HepG2 (cell line): ENCODE measurements at regions not wholly inside any gene's neighbourhood (a gene's known extent, or its start where the extent isn't known, plus 50 kb on each side); places are given as distances from the start of the nearest gene placed in this dataset.

ENCODE experiments used
- ATAC-seq: fragments of 200-7000 bp; cut with Tn5 transposase; 3 replicates; pipeline ENCODE4 v1.9.1; 2020; ENCODE audit warnings: mild to moderate bottlenecking, moderate library complexity
- BruUV-seq: library from RNA; stranded (reverse); fragments of 400-500 nt; replicated peaks from 2 replicates; lab custom pipeline; 2021; lab: Mats Ljungman, UMichigan
- CTCF ChIA-PET: fragments of 300-600 bp; formaldehyde crosslinking; extraction: SDS; loops from one replicate; lab custom pipeline; 2021; ENCODE audit warnings: low total read pairs, inconsistent platforms, low intra/inter-chr PET ratio; lab: Yijun Ruan, JAX
- POLR2A ChIA-PET: fragments of 350-600 bp; sonication (Branson Sonifier 250); formaldehyde crosslinking; loops from one replicate; lab custom pipeline; 2020; ENCODE audit warnings: antibody characterized with exemption, inconsistent platforms; lab: Yijun Ruan, JAX
- DNase-seq: peaks from one replicate; pipeline ENCODE4 v3.0.0-alpha.2; 2015; ENCODE audit warnings: low spot score
- FAIRE-seq: peaks from 3 replicates; lab custom pipeline; 2011; peaks lifted over from hg19 to GRCh38; lab: Jason Lieb, UNC
- H2AFZ ChIP-seq: one replicate; pipeline ENCODE4 v1.6.1; 2011; ENCODE audit warnings: low read length, inconsistent platforms
- H3K27ac ChIP-seq: fragments of 300-600 bp; 3 replicates; pipeline ENCODE4 v1.8.0; 2011; ENCODE audit warnings: mixed run types, mild to moderate bottlenecking, mixed read lengths, low read length, inconsistent platforms; ENCODE audit not compliant: insufficient read depth; ENCODE audit errors: extremely low read length
- H3K27me3 ChIP-seq, 2 experiments: fragments of 200-600 bp in 1 of 2; 2 replicates in 1 of 2; 3 replicates in 1 of 2; pipeline versions ENCODE4 v1.6.0 to v1.8.0; 2011; ENCODE audit warnings: low read length in 2 of 2, mild to moderate bottlenecking in 2 of 2, moderate library complexity in 2 of 2, inconsistent platforms in 1 of 2; ENCODE audit not compliant: insufficient read depth in 2 of 2, control insufficient read depth in 1 of 2
- H3K36me3 ChIP-seq, 2 experiments: fragments of 200-600 bp in 1 of 2; replicated peaks in 1 of 2; 2 replicates in 1 of 2; 3 replicates in 1 of 2; pipeline versions ENCODE4 v1.5.1 to v1.8.0; 2011; ENCODE audit warnings: low read length in 2 of 2, inconsistent platforms in 1 of 2; ENCODE audit not compliant: insufficient read depth in 2 of 2, control insufficient read depth in 1 of 2
- H3K4me1 ChIP-seq: 2 replicates; pipeline ENCODE4 v1.5.1; 2012; ENCODE audit warnings: low read length, inconsistent platforms; ENCODE audit not compliant: insufficient read depth
- H3K4me2 ChIP-seq: 2 replicates; pipeline ENCODE4 v1.6.0; 2011; ENCODE audit warnings: low read depth, low read length, inconsistent platforms
- H3K4me3 ChIP-seq, 3 experiments: fragments of 200-600 bp in 1 of 3; sonication (generic), shearing (Covaris generic) in 1 of 3; replicated peaks in 1 of 3; 2 replicates each; pipeline ENCODE4 v1.5.1; 2011 to 2016; ENCODE audit warnings: low read length in 3 of 3, inconsistent platforms in 2 of 3, low read depth in 2 of 3, mild to moderate bottlenecking in 2 of 3, control low read depth in 1 of 3, mixed read lengths in 1 of 3; ENCODE audit not compliant: insufficient read depth in 1 of 3
- H3K79me2 ChIP-seq: one replicate; pipeline ENCODE4 v1.6.1; 2011; ENCODE audit warnings: low read length, inconsistent platforms; ENCODE audit not compliant: insufficient read depth
- H3K9ac ChIP-seq: 2 replicates; pipeline ENCODE4 v1.6.0; 2011; ENCODE audit warnings: mild to moderate bottlenecking, low read depth, low read length, inconsistent platforms; ENCODE audit not compliant: insufficient read depth
- H3K9me3 ChIP-seq: 2 replicates; pipeline ENCODE4 v1.5.1; 2012; ENCODE audit warnings: mild to moderate bottlenecking, low read length
- H4K20me1 ChIP-seq: 2 replicates; pipeline ENCODE4 v1.6.0; 2011; ENCODE audit warnings: inconsistent platforms, mild to moderate bottlenecking, low read length, moderate library complexity; ENCODE audit not compliant: insufficient read depth
- ATF1 ChIP-seq: IDR thresholded peaks from 2 replicates; pipeline ENCODE4 v1.6.1; 2016; ENCODE audit warnings: mild to moderate bottlenecking, control low read depth
- FOXO1 ChIP-seq: sonication (generic); formaldehyde crosslinking; IDR thresholded peaks from 2 replicates; pipeline ENCODE4 v1.4.0; 2020; ENCODE audit warnings: missing genetic modification reagents
- KLF11 ChIP-seq: IDR thresholded peaks from 2 replicates; pipeline ENCODE4 v1.6.1; 2016; ENCODE audit warnings: missing compliant biosample characterization
- SSRP1 ChIP-seq: IDR thresholded peaks from 2 replicates; pipeline ENCODE4 v1.6.1; 2016; ENCODE audit warnings: control low read depth
- TAF1 ChIP-seq: sonication (generic); formaldehyde crosslinking; IDR thresholded peaks from 2 replicates; pipeline ENCODE4 v1.4.0; 2020; ENCODE audit warnings: missing genetic modification reagents
- TEAD3 ChIP-seq: optimal IDR thresholded peaks from 2 replicates; pipeline ENCODE3; 2016; ENCODE audit warnings: borderline replicate concordance
- THAP9 ChIP-seq: sonication (generic); formaldehyde crosslinking; IDR thresholded peaks from 2 replicates; pipeline ENCODE4; 2020; ENCODE audit warnings: missing genetic modification reagents, mild to moderate bottlenecking, borderline replicate concordance
- ZBTB33 ChIP-seq: sonication (generic); formaldehyde crosslinking; IDR thresholded peaks from 2 replicates; pipeline ENCODE4 v1.4.0; 2020; ENCODE audit warnings: missing genetic modification reagents
- ZFP91 ChIP-seq: sonication (generic); formaldehyde crosslinking; IDR thresholded peaks from 2 replicates; pipeline ENCODE4 v1.9.0; 2022; ENCODE audit warnings: missing genetic modification reagents, mild to moderate bottlenecking, borderline replicate concordance
- ZNF687 ChIP-seq: sonication (generic); formaldehyde crosslinking; IDR thresholded peaks from 2 replicates; pipeline ENCODE4 v1.5.1; 2020; ENCODE audit warnings: mild to moderate bottlenecking, missing genetic modification reagents, moderate library complexity
- ZSCAN5A ChIP-seq: sonication (generic); formaldehyde crosslinking; IDR thresholded peaks from 2 replicates; pipeline ENCODE4 v1.8.0; 2022; ENCODE audit warnings: mild to moderate bottlenecking, missing genetic modification reagents, borderline replicate concordance
- whole genome bisulfite sequencing: methylation state at CpG from one replicate; pipeline ENCODE4 v1.1.6; 2017; ENCODE audit warnings: low lambda C conversion rate; 5-methylcytosine and 5-hydroxymethylcytosine counted together
- in situ Hi-C: cut with HindIII; loops from 2 replicates; pipeline ENCODE4 v1.10.0; 2017; ENCODE audit warnings: low pct_unique_long_range_greater_than_20kb; ENCODE audit not compliant: extremely low pct_ligation_motif_present
- intact Hi-C: fragments of 100-400 bp; cut with micrococcal nuclease; formaldehyde crosslinking; loops from one replicate; pipeline ENCODE4 v1.10.0; 2022; ENCODE audit not compliant: unreplicated experiment

- ATAC-seq (peak; percentile 31), FAIRE-seq (no peak), DNase-seq (no peak)
- no peak overlapping the region for H2AFZ ChIP-seq
- in situ Hi-C loops: no loop called here
- H3K9ac ChIP-seq: no peak overlapping the region
- no peak overlapping the region for H3K27ac ChIP-seq
- WGBS: 75% methylated on average over 12 of the region's 12 CpGs
- peaks cover 43% of the 10 kb centered on the region for H3K4me1 ChIP-seq
- intact Hi-C loops: no loop called here
- ChIA-PET CTCF (no interaction called here), POLR2A (no interaction called here)
- H3K36me3 ChIP-seq: no peaks in the 10 kb centered on the region
- no peaks in the 10 kb centered on the region for H3K27me3 ChIP-seq
- no peaks in the 10 kb centered on the region for H3K9me3 ChIP-seq
- H3K79me2 ChIP-seq: no peaks in the 10 kb centered on the region
- H3K4me3 ChIP-seq: no peak overlapping the region
- no peaks in the 10 kb centered on the region for H4K20me1 ChIP-seq
- H3K4me2 ChIP-seq: peak overlapping the region; percentile 66; the same call in 1 of the 2 replicates
- BruUV-seq: no TSS peak
- TF ChIP-seq ZBTB33 (CRISPR knock-in tag) (0 out of 2 replicates have a peak, but pooled peaks have one; percentile 10), TAF1 (CRISPR knock-in tag) (no peak), THAP9 (CRISPR knock-in tag) (0 out of 2 replicates have a peak, but pooled peaks have one; percentile 10), KLF11 (no peak), ZNF687 (CRISPR knock-in tag) (peak; percentile 29; the same call in 1 of the 2 replicates), ZFP91 (CRISPR knock-in tag) (no peak), SSRP1 (CRISPR knock-in tag) (peak; percentile 61; the same call in 1 of the 2 replicates), ZSCAN5A (no peak), FOXO1 (0 out of 2 replicates have a peak, but pooled peaks have one; percentile 11), TEAD3 (peak; percentile 22), ATF1 (no peak)
Observed at GRCh38 chr2:111523009-111523408, 361.0 kb downstream of the ANAPC1 start.
